ENCODE measurements at regions not wholly inside any gene's neighbourhood (a gene's known extent, or its start where the extent isn't known, plus 50 kb on each side); places are given as distances from the start of the nearest gene placed in this dataset.

DNA sequence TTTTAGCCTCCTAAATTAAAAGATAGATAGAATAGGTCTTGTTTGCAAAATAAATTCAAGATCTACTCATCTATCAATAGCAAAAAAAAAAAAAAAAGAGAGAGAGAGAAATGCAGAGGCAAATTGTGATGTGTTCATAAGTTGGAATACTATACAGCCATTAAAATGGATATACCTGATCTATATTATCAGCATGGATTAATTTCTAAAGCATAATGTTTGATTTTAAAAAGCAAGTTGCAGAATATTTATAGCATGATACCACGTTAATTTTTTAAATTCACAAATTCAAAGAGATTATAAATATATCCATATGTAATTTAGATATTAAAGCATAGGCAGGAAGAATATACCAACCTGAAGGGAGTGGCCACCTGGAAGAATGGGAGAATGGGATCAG is 114.9 kb upstream of the PTPRT start:
- TF ChIP-seq CTCF (conservative IDR thresholded peaks at IDR 0.05; ENCODE audit: low read depth, low read length) (no peak), EZH2 (IDR thresholded peaks at IDR 0.05; ENCODE audit: low read length, unreplicated experiment) (no peak)
